Gastroesophageal sphincter (tissue), 4 donors: ENCODE measurements at regions not wholly inside any gene's neighbourhood (a gene's known extent, or its start where the extent isn't known, plus 50 kb on each side); places are given as distances from the start of the nearest gene placed in this dataset.

Experiments used
- ATAC-seq: fragments of 150-250 bp; one replicate; pipeline ENCODE4 v1.9.1; 2016; ENCODE audit warnings: mild to moderate bottlenecking, moderate library complexity
- H3K27ac ChIP-seq, 4 donors: fragments of 200-600 bp; sonication (generic) in 3 of 4; 1 replicate in 3 of 4; 2 replicates in 1 of 4; pipeline ENCODE4 v1.5.1; 2016 to 2019
- H3K27me3 ChIP-seq: fragments of 200-600 bp; sonication (generic); one replicate; pipeline ENCODE4 v1.5.1; 2019
- H3K36me3 ChIP-seq, 2 donors: fragments of 200-600 bp; sonication (generic); one replicate each; pipeline ENCODE4 v1.5.1; 2019; ENCODE audit warnings: control low read depth in 1 of 2
- H3K4me1 ChIP-seq, 3 donors: fragments of 200-600 bp; sonication (generic); 1 replicate in 2 of 3; 2 replicates in 1 of 3; pipeline ENCODE4 v1.5.1; 2016 to 2019; ENCODE audit warnings: control low read depth in 2 of 3
- H3K4me3 ChIP-seq, 2 donors: fragments of 200-600 bp; sonication (generic); one replicate each; pipeline ENCODE4 v1.5.1; 2019; ENCODE audit warnings: mild to moderate bottlenecking in 1 of 2, moderate library complexity in 1 of 2
- H3K9me3 ChIP-seq, 3 donors: fragments of 200-600 bp; sonication (generic); one replicate each; pipeline ENCODE4 v1.5.1; 2017 to 2019; ENCODE audit warnings: control low read depth in 2 of 3
- CTCF ChIP-seq, 4 experiments: fragments of 200-600 bp in 2 of 4; fragments of 450-650 bp in 2 of 4; sonication (generic) in 1 of 4; IDR thresholded peaks; one replicate each; pipeline ENCODE4 v1.5.1; 2017 to 2019; ENCODE audit warnings: antibody characterized with exemption in 4 of 4, mild to moderate bottlenecking in 2 of 4, moderate library complexity in 2 of 4
- EP300 ChIP-seq: sonication (generic); formaldehyde crosslinking; IDR thresholded peaks from one replicate; pipeline ENCODE4 v1.6.1; 2017; ENCODE audit warnings: antibody characterized with exemption, mild to moderate bottlenecking
- POLR2A ChIP-seq, 2 donors: fragments of 450-650 bp; IDR thresholded peaks; one replicate each; pipeline ENCODE4 v1.6.1; 2017; ENCODE audit warnings: antibody characterized with exemption in 2 of 2, mild to moderate bottlenecking in 2 of 2, moderate library complexity in 1 of 2
- POLR2AphosphoS5 ChIP-seq: sonication (generic); formaldehyde crosslinking; IDR thresholded peaks from one replicate; pipeline ENCODE4 v1.6.1; 2017; ENCODE audit warnings: antibody characterized with exemption
- WGBS, 2 donors: methylation state at CpG; one replicate each; pipeline ENCODE4 v1.1.5; 2018; ENCODE audit warnings: low coverage in 1 of 2; 5-methylcytosine and 5-hydroxymethylcytosine counted together

DNA sequence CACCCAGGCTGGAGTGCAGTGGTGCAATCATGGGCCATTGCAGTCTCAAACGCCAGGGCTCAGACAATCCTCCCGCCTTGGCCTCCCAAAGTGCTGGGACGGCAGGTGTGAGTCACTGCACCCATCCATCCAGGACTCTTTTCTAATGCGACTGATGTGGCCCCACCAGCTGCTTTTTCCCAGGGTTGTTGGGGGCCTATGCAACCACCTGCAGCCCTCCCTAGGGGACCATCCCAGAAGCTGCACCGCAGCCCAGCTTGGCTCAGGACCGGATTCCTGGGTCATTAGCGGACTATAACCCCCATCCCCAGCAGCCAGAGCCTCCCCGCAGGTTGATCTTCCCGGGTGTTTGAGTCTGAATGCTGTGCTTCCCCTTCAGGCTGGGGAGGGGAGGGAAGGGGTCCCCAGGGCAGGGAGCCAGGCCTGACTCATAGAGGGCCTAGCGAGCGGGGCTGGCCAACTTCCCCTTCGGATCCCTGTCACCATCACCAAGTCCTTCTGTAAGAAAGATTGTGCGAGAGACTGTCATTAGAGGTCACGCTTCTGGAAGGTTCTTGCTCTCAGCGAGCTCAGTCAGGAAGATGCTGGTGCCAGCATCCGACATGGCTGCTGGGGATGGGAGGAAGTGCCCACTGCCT is 108.7 kb upstream of the ACTRT2 start:
- Histone ChIP-seq H3K4me1 (no peaks in the 10 kb centered on the region), H3K9me3 (no peaks in the 10 kb centered on the region), H3K36me3 (no peaks in the 10 kb centered on the region), H3K27me3 (peaks cover 18% of the 10 kb centered on the region), H3K4me3 (no peak overlapping the region), H3K27ac (no peak overlapping the region)
- TF ChIP-seq POLR2AphosphoS5 (no peak), CTCF (IDR thresholded peaks at IDR 0.05) (no peak), EP300 (no peak), POLR2A (IDR thresholded peaks at IDR 0.05) (no peak)
- ATAC-seq, result no peak
- WGBS, 2 donors, result 80 to 100% methylated on average over 2 to 4 of the region's 16 CpGs

DNA sequence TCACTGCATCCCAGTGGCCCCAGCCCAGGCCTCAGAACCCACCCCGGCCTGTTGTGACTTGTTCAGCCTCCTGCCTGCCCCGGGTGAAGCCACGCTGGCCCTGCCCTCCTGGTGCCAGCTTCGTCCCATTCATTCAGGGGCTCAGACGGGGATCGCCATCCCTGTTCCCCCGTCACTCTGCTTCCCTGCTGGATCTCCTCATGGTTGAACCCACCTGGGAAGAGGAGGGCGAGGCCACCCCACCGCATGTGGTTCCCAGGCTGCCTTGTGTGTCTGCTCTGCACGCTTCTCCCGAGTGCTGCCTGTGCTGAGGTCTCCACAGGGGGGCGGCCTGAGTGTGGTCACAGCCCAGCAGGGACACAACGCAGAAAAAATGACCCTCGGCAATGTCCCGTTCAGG is 108.2 kb upstream of the ACTRT2 start:
- WGBS, 2 donors, result no CpG with 5 or more reads among the region's 15 CpGs
- Histone ChIP-seq H3K4me3 (no peak overlapping the region), H3K36me3 (no peaks in the 10 kb centered on the region), H3K9me3 (no peaks in the 10 kb centered on the region), H3K27ac (no peak overlapping the region), H3K4me1 (no peaks in the 10 kb centered on the region), H3K27me3 (peaks cover 18% of the 10 kb centered on the region)
- ATAC-seq, result no peak
- TF ChIP-seq POLR2AphosphoS5 (no peak), EP300 (no peak), CTCF (IDR thresholded peaks at IDR 0.05) (no peak)

DNA sequence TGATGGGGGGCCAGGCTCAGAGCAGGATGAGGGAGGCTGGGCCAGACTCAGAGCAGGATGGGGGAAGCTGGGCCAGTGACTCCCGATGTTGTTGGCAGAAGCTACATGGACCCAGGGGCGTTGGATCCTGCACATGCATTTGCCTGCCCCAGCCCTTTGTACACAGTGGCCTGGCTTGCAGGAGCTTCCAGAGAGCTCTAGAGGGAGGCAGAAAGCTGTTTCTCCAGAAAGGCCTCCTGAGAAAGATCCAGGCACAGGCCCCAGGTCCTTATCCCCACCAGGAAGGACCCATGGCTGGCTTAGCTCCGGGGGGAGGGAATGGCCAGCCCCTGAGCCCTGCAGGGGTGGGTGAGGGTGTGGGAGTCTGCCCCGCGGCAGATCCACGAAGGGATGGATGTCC is 106.6 kb upstream of the ACTRT2 start:
- TF ChIP-seq POLR2A (IDR thresholded peaks at IDR 0.05) (no peak), CTCF (IDR thresholded peaks at IDR 0.05) (no peak), EP300 (no peak), POLR2AphosphoS5 (no peak)
- peaks cover 30% of the 10 kb centered on the region for H3K27me3 ChIP-seq
- WGBS, 2 donors, result 20 to 50% methylated on average over 1 to 2 of the region's 6 CpGs
- no peak for ATAC-seq
- no peak overlapping the region for H3K4me3 ChIP-seq
- H3K36me3 ChIP-seq, result no peaks in the 10 kb centered on the region
- no peaks in the 10 kb centered on the region for H3K4me1 ChIP-seq
- no peak overlapping the region for H3K27ac ChIP-seq
- no peaks in the 10 kb centered on the region for H3K9me3 ChIP-seq

DNA sequence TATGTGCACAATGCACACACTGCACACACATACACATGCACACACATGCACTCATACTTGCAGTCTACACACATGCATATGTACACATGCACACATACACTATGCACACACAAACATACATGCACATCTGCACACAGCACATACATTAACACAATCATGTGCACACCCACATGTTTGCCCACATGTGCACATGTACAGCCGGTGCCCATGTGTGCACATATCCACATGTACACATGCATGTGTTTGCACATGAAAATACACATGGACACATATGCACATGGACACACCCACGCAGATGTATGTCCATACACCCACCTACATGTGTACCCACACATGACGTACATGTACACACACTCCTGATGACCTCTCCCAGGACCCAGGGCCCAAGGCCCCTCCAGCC is 105.1 kb upstream of the ACTRT2 start:
- H3K27me3 ChIP-seq, result peaks cover 45% of the 10 kb centered on the region
- no peak for ATAC-seq
- TF ChIP-seq EP300 (no peak), POLR2A (IDR thresholded peaks at IDR 0.05) (no peak), CTCF (IDR thresholded peaks at IDR 0.05) (no peak), POLR2AphosphoS5 (no peak)
- H3K9me3 ChIP-seq, result no peaks in the 10 kb centered on the region
- H3K27ac ChIP-seq, result no peak overlapping the region
- H3K4me1 ChIP-seq, result no peaks in the 10 kb centered on the region
- no peaks in the 10 kb centered on the region for H3K36me3 ChIP-seq
- H3K4me3 ChIP-seq, result no peak overlapping the region
- 92 to 100% methylated on average over 2 to 3 of the region's 3 CpGs for WGBS, 2 donors

DNA sequence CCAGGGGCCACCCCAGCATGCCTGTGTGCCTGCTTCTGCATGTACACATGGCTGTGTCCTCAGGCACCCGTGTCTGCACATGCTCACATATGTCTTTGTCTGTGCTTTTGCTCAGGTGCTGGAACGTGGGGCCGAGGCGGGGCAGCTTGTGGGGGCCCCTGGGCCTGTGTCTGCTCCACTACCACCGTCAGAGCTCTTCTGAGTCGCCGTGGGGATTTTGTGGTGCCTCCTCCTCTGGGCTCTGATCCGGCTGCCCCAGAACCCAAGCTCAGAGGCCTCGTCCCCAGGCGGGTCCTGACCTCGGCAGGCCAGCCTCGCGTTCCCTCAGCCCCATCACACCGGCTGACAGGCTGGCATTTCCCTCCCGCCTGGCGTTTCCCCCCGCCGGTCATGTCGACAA is 104.6 kb upstream of the ACTRT2 start:
- H3K4me3 ChIP-seq, result no peak overlapping the region
- H3K36me3 ChIP-seq, result no peaks in the 10 kb centered on the region
- no peaks in the 10 kb centered on the region for H3K4me1 ChIP-seq
- H3K9me3 ChIP-seq, result no peaks in the 10 kb centered on the region
- TF ChIP-seq POLR2A (IDR thresholded peaks at IDR 0.05), result no peak
- TF ChIP-seq CTCF (IDR thresholded peaks at IDR 0.05), result no peak
- no peak for TF ChIP-seq POLR2AphosphoS5
- TF ChIP-seq EP300, result no peak
- no peak for ATAC-seq
- peaks cover 50% of the 10 kb centered on the region for H3K27me3 ChIP-seq
- 62% methylated on average over 3 of the region's 19 CpGs; no CpG with 5 or more reads in 1 of the 2 donors for WGBS, 2 donors
- H3K27ac ChIP-seq, result no peak overlapping the region
